ENCODE measurements at regions not wholly inside any gene's neighbourhood (a gene's known extent, or its start where the extent isn't known, plus 50 kb on each side); places are given as distances from the start of the nearest gene placed in this dataset.

- H3K79me2 ChIP-seq (replicated peaks; ENCODE audit: insufficient read depth) = no peaks in the 10 kb centered on the region
- H3K4me3 ChIP-seq = no peak overlapping the region
- no peak for TF ChIP-seq STAT1 (IDR thresholded peaks at IDR 0.05; ENCODE audit: unreplicated experiment)
- no peak for TF ChIP-seq JUNB (IDR thresholded peaks at IDR 0.05; ENCODE audit: unreplicated experiment)
- TF ChIP-seq, protein P1, sequence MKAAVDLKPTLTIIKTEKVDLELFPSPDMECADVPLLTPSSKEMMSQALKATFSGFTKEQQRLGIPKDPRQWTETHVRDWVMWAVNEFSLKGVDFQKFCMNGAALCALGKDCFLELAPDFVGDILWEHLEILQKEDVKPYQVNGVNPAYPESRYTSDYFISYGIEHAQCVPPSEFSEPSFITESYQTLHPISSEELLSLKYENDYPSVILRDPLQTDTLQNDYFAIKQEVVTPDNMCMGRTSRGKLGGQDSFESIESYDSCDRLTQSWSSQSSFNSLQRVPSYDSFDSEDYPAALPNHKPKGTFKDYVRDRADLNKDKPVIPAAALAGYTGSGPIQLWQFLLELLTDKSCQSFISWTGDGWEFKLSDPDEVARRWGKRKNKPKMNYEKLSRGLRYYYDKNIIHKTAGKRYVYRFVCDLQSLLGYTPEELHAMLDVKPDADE (IDR thresholded peaks at IDR 0.05) = no peak
- TF ChIP-seq EZH2 (IDR thresholded peaks at IDR 0.05; ENCODE audit: low read depth, unreplicated experiment) = no peak
- TF ChIP-seq POLR2AphosphoS5 (IDR thresholded peaks at IDR 0.05; ENCODE audit: low read depth) = no peak
- TF ChIP-seq, protein P2, sequence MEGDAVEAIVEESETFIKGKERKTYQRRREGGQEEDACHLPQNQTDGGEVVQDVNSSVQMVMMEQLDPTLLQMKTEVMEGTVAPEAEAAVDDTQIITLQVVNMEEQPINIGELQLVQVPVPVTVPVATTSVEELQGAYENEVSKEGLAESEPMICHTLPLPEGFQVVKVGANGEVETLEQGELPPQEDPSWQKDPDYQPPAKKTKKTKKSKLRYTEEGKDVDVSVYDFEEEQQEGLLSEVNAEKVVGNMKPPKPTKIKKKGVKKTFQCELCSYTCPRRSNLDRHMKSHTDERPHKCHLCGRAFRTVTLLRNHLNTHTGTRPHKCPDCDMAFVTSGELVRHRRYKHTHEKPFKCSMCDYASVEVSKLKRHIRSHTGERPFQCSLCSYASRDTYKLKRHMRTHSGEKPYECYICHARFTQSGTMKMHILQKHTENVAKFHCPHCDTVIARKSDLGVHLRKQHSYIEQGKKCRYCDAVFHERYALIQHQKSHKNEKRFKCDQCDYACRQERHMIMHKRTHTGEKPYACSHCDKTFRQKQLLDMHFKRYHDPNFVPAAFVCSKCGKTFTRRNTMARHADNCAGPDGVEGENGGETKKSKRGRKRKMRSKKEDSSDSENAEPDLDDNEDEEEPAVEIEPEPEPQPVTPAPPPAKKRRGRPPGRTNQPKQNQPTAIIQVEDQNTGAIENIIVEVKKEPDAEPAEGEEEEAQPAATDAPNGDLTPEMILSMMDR (conservative IDR thresholded peaks at IDR 0.05; ENCODE audit: low read depth in 2 of 2) = no peak
- no peak for TF ChIP-seq ZNF331 (CRISPR knock-in tag; IDR thresholded peaks at IDR 0.05; ENCODE audit: low read depth)
- TF ChIP-seq, protein P3, sequence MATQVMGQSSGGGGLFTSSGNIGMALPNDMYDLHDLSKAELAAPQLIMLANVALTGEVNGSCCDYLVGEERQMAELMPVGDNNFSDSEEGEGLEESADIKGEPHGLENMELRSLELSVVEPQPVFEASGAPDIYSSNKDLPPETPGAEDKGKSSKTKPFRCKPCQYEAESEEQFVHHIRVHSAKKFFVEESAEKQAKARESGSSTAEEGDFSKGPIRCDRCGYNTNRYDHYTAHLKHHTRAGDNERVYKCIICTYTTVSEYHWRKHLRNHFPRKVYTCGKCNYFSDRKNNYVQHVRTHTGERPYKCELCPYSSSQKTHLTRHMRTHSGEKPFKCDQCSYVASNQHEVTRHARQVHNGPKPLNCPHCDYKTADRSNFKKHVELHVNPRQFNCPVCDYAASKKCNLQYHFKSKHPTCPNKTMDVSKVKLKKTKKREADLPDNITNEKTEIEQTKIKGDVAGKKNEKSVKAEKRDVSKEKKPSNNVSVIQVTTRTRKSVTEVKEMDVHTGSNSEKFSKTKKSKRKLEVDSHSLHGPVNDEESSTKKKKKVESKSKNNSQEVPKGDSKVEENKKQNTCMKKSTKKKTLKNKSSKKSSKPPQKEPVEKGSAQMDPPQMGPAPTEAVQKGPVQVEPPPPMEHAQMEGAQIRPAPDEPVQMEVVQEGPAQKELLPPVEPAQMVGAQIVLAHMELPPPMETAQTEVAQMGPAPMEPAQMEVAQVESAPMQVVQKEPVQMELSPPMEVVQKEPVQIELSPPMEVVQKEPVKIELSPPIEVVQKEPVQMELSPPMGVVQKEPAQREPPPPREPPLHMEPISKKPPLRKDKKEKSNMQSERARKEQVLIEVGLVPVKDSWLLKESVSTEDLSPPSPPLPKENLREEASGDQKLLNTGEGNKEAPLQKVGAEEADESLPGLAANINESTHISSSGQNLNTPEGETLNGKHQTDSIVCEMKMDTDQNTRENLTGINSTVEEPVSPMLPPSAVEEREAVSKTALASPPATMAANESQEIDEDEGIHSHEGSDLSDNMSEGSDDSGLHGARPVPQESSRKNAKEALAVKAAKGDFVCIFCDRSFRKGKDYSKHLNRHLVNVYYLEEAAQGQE (IDR thresholded peaks at IDR 0.05; ENCODE audit: unreplicated experiment) = no peak
- TF ChIP-seq NANOG (IDR thresholded peaks at IDR 0.05; ENCODE audit: borderline replicate concordance) = no peak
- no peak for TF ChIP-seq ZNF462 (CRISPR knock-in tag; IDR thresholded peaks at IDR 0.05)
- TF ChIP-seq CREB1 (CRISPR knock-in tag; IDR thresholded peaks at IDR 0.05; ENCODE audit: low read depth) = no peak
- no peak for DNase-seq (ENCODE audit: low spot score)
- H2AFZ ChIP-seq = no peak overlapping the region; the same call in 1 of the 2 replicates
- Mint-ChIP-seq H3K4me3 (no peak overlapping the region), H3K27ac (no peak overlapping the region), H3K9me3 (peaks cover 19% of the 10 kb centered on the region), H3K27me3 (ENCODE audit: insufficient read depth, low read depth, poor library complexity) (peaks cover 2% of the 10 kb centered on the region), H3K4me1 (peaks cover 23% of the 10 kb centered on the region), H3K36me3 (ENCODE audit: low read depth) (peaks cover 11% of the 10 kb centered on the region; the same call in 2 of the 3 replicates)
- peaks cover 10% of the 10 kb centered on the region; the same call in 1 of the 2 replicates for H3K9me2 ChIP-seq (ENCODE audit: insufficient read depth)
- peaks cover 5% of the 10 kb centered on the region; the same call in 1 of the 2 replicates for H3K4me1 ChIP-seq (ENCODE audit: insufficient read depth)
- no peak overlapping the region for H3K4me2 ChIP-seq
- no peaks in the 10 kb centered on the region for H3K36me3 ChIP-seq (ENCODE audit: insufficient read depth)
- no peak for ATAC-seq
- H3F3A ChIP-seq (replicated peaks; ENCODE audit: low read depth) = no peaks in the 10 kb centered on the region
- no peaks in the 10 kb centered on the region for H4K20me1 ChIP-seq (replicated peaks; ENCODE audit: insufficient read depth)
- H3K27ac ChIP-seq (ENCODE audit: low read depth) = no peak overlapping the region
- no peaks in the 10 kb centered on the region for H3K27me3 ChIP-seq (ENCODE audit: insufficient read depth)
Observed at GRCh38 chr18:10093445-10093844, 179.6 kb downstream of the VAPA start.
